ENCODE measurements at regions not wholly inside any gene's neighbourhood (a gene's known extent, or its start where the extent isn't known, plus 50 kb on each side); places are given as distances from the start of the nearest gene placed in this dataset.
"Not testable (repeated sequence)": the region's sequence is repeated elsewhere in the genome, so short reads cannot be mapped to it uniquely, and the experiment has no call there.

DNA sequence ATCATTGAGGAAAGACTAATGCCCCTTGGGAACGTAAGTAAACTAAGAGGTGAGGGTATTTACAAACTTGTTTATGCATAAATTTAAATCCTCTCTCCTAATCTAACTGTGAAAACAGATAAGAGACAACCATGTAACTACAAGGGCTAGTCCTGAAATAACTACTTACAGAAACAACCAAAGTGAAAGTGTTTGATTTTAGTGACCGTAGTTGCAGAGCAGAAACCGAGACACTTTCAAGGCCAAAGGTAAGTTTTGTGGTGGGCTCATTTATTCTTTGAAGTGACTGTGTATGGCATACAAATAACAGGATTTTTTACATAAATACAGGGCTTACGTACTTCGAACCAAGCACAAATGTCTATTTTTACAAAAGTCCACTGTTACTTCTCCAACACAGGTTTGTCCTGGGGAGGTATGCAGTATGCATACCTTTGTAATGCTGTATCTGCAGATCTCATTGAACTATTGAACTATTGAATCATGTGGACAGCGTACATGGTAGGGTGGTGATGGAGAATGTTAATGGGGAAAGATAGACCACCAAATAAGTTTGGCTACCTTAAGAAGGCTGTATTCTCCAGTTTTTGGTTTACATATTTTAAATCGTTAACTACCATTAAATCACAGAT, 99.6 kb upstream of the RBMS3 start:
- TF ChIP-seq, protein P1, sequence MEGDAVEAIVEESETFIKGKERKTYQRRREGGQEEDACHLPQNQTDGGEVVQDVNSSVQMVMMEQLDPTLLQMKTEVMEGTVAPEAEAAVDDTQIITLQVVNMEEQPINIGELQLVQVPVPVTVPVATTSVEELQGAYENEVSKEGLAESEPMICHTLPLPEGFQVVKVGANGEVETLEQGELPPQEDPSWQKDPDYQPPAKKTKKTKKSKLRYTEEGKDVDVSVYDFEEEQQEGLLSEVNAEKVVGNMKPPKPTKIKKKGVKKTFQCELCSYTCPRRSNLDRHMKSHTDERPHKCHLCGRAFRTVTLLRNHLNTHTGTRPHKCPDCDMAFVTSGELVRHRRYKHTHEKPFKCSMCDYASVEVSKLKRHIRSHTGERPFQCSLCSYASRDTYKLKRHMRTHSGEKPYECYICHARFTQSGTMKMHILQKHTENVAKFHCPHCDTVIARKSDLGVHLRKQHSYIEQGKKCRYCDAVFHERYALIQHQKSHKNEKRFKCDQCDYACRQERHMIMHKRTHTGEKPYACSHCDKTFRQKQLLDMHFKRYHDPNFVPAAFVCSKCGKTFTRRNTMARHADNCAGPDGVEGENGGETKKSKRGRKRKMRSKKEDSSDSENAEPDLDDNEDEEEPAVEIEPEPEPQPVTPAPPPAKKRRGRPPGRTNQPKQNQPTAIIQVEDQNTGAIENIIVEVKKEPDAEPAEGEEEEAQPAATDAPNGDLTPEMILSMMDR (IDR thresholded peaks at IDR 0.05; ENCODE audit: insufficient read depth, low read depth, low read length, missing control alignments): no peak
- H3K4me3 ChIP-seq (ENCODE audit: low read length): no peak overlapping the region
- DNase-seq (ENCODE audit: low read depth): no peak

DNA sequence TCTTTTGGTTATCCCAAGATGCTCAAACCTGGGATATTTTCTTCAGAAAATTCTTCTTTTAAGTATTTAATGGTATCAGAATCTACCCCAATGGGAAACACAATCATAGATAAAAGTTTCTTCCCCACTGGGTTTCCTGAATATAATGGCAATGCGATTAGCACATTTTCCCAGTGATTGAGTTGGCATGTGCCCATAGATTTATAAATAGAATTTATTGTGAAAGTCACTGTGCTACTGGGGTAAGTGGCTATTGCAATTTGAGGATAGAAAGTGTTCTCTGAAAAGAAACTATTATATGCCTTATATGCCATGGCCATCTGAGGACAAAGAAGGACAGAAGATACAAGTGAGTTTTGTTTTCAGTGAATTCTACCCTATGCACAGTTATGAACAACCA, 99.0 kb upstream of the RBMS3 start:
- TF ChIP-seq, protein P1 (IDR thresholded peaks at IDR 0.05; ENCODE audit: insufficient read depth, low read depth, low read length, missing control alignments): no peak

GRCh38 chr3:29182828-29183227, 98.0 kb upstream of the RBMS3 start:
- H3K4me3 ChIP-seq (ENCODE audit: low read length): not testable (repeated sequence)

More for the DNA sequence above, 99.0 kb upstream of the RBMS3 start:
- no peak overlapping the region for H3K4me3 ChIP-seq (ENCODE audit: low read length)
- DNase-seq (ENCODE audit: low read depth): no peak

DNA sequence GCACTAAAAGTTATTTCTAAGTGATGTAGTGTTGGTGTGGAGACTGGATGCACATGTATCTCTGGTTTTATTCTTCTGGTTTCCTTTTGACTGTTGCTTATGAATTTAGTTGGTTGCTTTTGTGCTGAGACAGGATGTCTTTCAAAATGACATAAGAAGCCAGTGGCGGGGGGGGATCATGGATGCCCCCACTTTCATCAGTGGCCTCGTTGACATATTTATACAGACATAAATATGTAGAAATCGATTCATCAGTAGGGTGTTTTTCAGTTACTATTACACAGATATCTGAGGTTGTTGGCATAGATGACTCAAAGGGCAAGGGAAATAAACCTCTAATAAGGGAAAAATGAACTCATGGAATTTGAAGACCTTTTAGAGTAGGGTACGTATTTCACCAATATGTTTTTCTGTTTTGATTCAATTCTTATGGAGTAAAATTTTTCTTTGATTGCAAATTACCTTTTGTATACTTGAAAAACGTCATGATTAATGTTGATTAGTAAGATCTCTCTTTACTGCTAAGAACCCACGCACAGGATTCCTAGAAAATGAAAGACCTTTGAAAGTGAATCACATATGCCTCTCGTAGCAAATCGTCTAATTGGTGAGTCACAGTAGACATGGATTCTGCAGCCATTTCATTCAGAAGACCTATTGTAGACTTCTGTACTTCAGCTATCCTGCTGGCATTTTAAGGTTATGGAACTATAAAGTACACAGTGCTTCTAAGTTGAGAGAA, 97.4 kb upstream of the RBMS3 start:
- DNase-seq (ENCODE audit: low read depth): peak; percentile 86
- no peak overlapping the region for H3K4me3 ChIP-seq (ENCODE audit: low read length)
- TF ChIP-seq, protein P1 (IDR thresholded peaks at IDR 0.05; ENCODE audit: insufficient read depth, low read depth, low read length, missing control alignments): no peak

More at GRCh38 chr3:29182828-29183227, 98.0 kb upstream of the RBMS3 start:
- not testable (repeated sequence) for DNase-seq (ENCODE audit: low read depth)

GRCh38 chr3:29185706-29186105, 95.2 kb upstream of the RBMS3 start:
- no peak overlapping the region for H3K4me3 ChIP-seq (ENCODE audit: low read length)
- TF ChIP-seq, protein P1 (IDR thresholded peaks at IDR 0.05; ENCODE audit: insufficient read depth, low read depth, low read length, missing control alignments): no peak
- no peak for DNase-seq (ENCODE audit: low read depth)

- peak; percentile 36 for DNase-seq (ENCODE audit: low read depth)
- H3K4me3 ChIP-seq (ENCODE audit: low read length): no peak overlapping the region
- TF ChIP-seq, protein P1 (IDR thresholded peaks at IDR 0.05; ENCODE audit: insufficient read depth, low read depth, low read length, missing control alignments): no peak
These were observed 94.7 kb upstream of the RBMS3 start for GRCh38 chr3:29186131-29186599.

- no peak overlapping the region for H3K4me3 ChIP-seq (ENCODE audit: low read length)
- TF ChIP-seq, protein P1 (IDR thresholded peaks at IDR 0.05; ENCODE audit: insufficient read depth, low read depth, low read length, missing control alignments): no peak
- DNase-seq (ENCODE audit: low read depth): peak; percentile 93
These were observed 93.7 kb upstream of the RBMS3 start for GRCh38 chr3:29186982-29187725.

Measured in epithelial cell of esophagus (primary cell).